Choroid plexus epithelial cell (primary cell): ENCODE measurements at regions not wholly inside any gene's neighbourhood (a gene's known extent, or its start where the extent isn't known, plus 50 kb on each side); places are given as distances from the start of the nearest gene placed in this dataset.
"Not testable (repeated sequence)": the region's sequence is repeated elsewhere in the genome, so short reads cannot be mapped to it uniquely, and the experiment has no call there.

Source experiments
- DNase-seq: peaks from one replicate; pipeline ENCODE4 v3.0.0-alpha.2; 2010; ENCODE audit warnings: low read depth
- H3K4me3 ChIP-seq: 2 replicates; pipeline ENCODE4 v1.5.1; 2011; ENCODE audit warnings: low read depth, mild to moderate bottlenecking, control low read depth, low read length, moderate library complexity
- CTCF ChIP-seq: conservative IDR thresholded peaks from 2 replicates; pipeline ENCODE4 v1.5.1; 2011; ENCODE audit warnings: low read depth, mild to moderate bottlenecking, control low read depth, inconsistent platforms, low read length, moderate library complexity

- DNase-seq = no peak
- TF ChIP-seq CTCF = no peak
- H3K4me3 ChIP-seq = no peak overlapping the region
These were observed 107.8 kb upstream of the BCL6 start for GRCh38 chr3:187852842-187853730.

- no peak overlapping the region for H3K4me3 ChIP-seq
- DNase-seq = no peak
- TF ChIP-seq CTCF = no peak
These were observed 109.9 kb upstream of the BCL6 start for GRCh38 chr3:187855131-187855530.

GRCh38 chr3:187856555-187856954 is 111.3 kb upstream of the BCL6 start:
- TF ChIP-seq CTCF = no peak
- no peak overlapping the region for H3K4me3 ChIP-seq
- no peak for DNase-seq

GRCh38 chr3:187858041-187858440 is 112.8 kb upstream of the BCL6 start:
- TF ChIP-seq CTCF = no peak
- DNase-seq = no peak
- no peak overlapping the region for H3K4me3 ChIP-seq

- no peak for TF ChIP-seq CTCF
- no peak overlapping the region for H3K4me3 ChIP-seq
- DNase-seq = no peak
These were observed 113.4 kb upstream of the BCL6 start for GRCh38 chr3:187858711-187859110.

GRCh38 chr3:187862701-187863277 is 117.5 kb upstream of the BCL6 start:
- not testable (repeated sequence) for H3K4me3 ChIP-seq, DNase-seq

GRCh38 chr3:187870360-187871203 is 125.3 kb upstream of the BCL6 start:
- no peak for DNase-seq
- no peak for TF ChIP-seq CTCF

More at GRCh38 chr3:187870360-187871203, 125.3 kb upstream of the BCL6 start:
- H3K4me3 ChIP-seq = no peak overlapping the region
